K562 (cell line): ENCODE measurements at regions not wholly inside any gene's neighbourhood (a gene's known extent, or its start where the extent isn't known, plus 50 kb on each side); places are given as distances from the start of the nearest gene placed in this dataset.

Experiments
- ATAC-seq: fragments of 200-7000 bp; cut with Tn5 transposase; 3 replicates; pipeline ENCODE4 v1.9.1; 2020; ENCODE audit warnings: moderate library complexity
- BruUV-seq: library from RNA; stranded (reverse); fragments of 400-500 nt; replicated peaks from 2 replicates; lab custom pipeline; 2021; lab: Mats Ljungman, UMichigan
- CTCF ChIA-PET: fragments of 300-600 bp; formaldehyde crosslinking; extraction: SDS; loops from one replicate; lab custom pipeline; 2021; ENCODE audit warnings: low intra/inter-chr PET ratio; lab: Yijun Ruan, JAX
- POLR2A ChIA-PET: fragments of 300-600, 350-650 bp; sonication (Branson Sonifier 250); formaldehyde crosslinking; extraction: SDS; loops from one replicate; lab custom pipeline; 2021; ENCODE audit warnings: antibody characterized with exemption, inconsistent platforms; lab: Yijun Ruan, JAX
- DNase-seq, 4 experiments: peaks; one replicate each; pipeline versions ENCODE4 v3.0.0 to v3.0.0-alpha.2; 2011 to 2018; ENCODE audit warnings: low spot score in 3 of 4, mixed read lengths in 3 of 4; ENCODE audit errors: extremely low read depth in 1 of 4
- FAIRE-seq: peaks from 2 replicates; lab custom pipeline; 2011; peaks lifted over from hg19 to GRCh38; lab: Jason Lieb, UNC
- H2AFZ ChIP-seq: 2 replicates; pipeline ENCODE4 v1.6.0; 2011; ENCODE audit warnings: low read depth, low read length, control low read depth, inconsistent platforms
- H3K27ac ChIP-seq: fragments of 200-600 bp; 3 replicates; pipeline ENCODE4 v1.8.0; 2011; ENCODE audit warnings: low read depth, mild to moderate bottlenecking, control low read depth, inconsistent platforms, low read length, moderate library complexity, mixed read lengths; ENCODE audit errors: extremely low read depth
- H3K27me3 ChIP-seq, 2 experiments: fragments of 300-600 bp in 1 of 2; 2 replicates in 1 of 2; 3 replicates in 1 of 2; pipeline versions ENCODE4 v1.6.0 to v1.8.0; 2011; ENCODE audit warnings: inconsistent platforms in 2 of 2, low read length in 2 of 2, mild to moderate bottlenecking in 1 of 2, mixed read lengths in 1 of 2, moderate library complexity in 1 of 2; ENCODE audit not compliant: control insufficient read depth in 2 of 2, insufficient read depth in 2 of 2
- H3K36me3 ChIP-seq: fragments of 300-600 bp; 3 replicates; pipeline ENCODE4 v1.8.0; 2011; ENCODE audit warnings: mild to moderate bottlenecking, low read length, inconsistent platforms; ENCODE audit not compliant: control insufficient read depth, insufficient read depth
- H3K4me1 ChIP-seq, 2 experiments: fragments of 200-600 bp in 1 of 2; replicated peaks in 1 of 2; 2 replicates in 1 of 2; 3 replicates in 1 of 2; pipeline versions ENCODE4 v1.5.1 to v1.8.0; 2011; ENCODE audit warnings: inconsistent platforms in 2 of 2, low read length in 2 of 2, mild to moderate bottlenecking in 1 of 2, mixed read lengths in 1 of 2, moderate library complexity in 1 of 2; ENCODE audit not compliant: control insufficient read depth in 2 of 2, insufficient read depth in 2 of 2
- H3K4me2 ChIP-seq: 2 replicates; pipeline ENCODE4 v1.6.1; 2011; ENCODE audit warnings: low read length, control low read depth, inconsistent platforms, mixed read lengths; ENCODE audit not compliant: insufficient read depth
- H3K4me3 ChIP-seq: fragments of 200-600 bp; sonication (generic), shearing (Covaris generic); 2 replicates; pipeline ENCODE4 v1.5.1; 2016; ENCODE audit warnings: control low read depth, inconsistent platforms
- H3K79me2 ChIP-seq: fragments of 200-600 bp; 3 replicates; pipeline ENCODE4 v1.8.0; 2011; ENCODE audit warnings: low read length, inconsistent platforms; ENCODE audit not compliant: control insufficient read depth, insufficient read depth
- H3K9ac ChIP-seq, 2 experiments: 2 replicates each; pipeline versions ENCODE4 v1.6.0 to v1.6.1; 2011; ENCODE audit warnings: low read depth in 2 of 2, low read length in 2 of 2, control low read depth in 1 of 2, inconsistent platforms in 1 of 2, mild to moderate bottlenecking in 1 of 2, mixed read lengths in 1 of 2; ENCODE audit not compliant: insufficient read depth in 1 of 2
- H3K9me1 ChIP-seq: one replicate; pipeline ENCODE4 v1.6.0; 2011; ENCODE audit warnings: inconsistent platforms, mild to moderate bottlenecking, low read length, moderate library complexity; ENCODE audit not compliant: control insufficient read depth, insufficient read depth
- H3K9me3 ChIP-seq: replicated peaks from 2 replicates; pipeline ENCODE4 v1.5.1; 2011; ENCODE audit warnings: low read depth, low read length, inconsistent platforms; ENCODE audit not compliant: control insufficient read depth, insufficient read depth
- H4K20me1 ChIP-seq: replicated peaks from 2 replicates; pipeline ENCODE4 v1.6.1; 2011; ENCODE audit warnings: low read length, inconsistent platforms, mixed read lengths; ENCODE audit not compliant: control insufficient read depth, insufficient read depth
- CBX5 ChIP-seq: IDR thresholded peaks from 2 replicates; pipeline ENCODE4 v1.6.1; 2014; ENCODE audit warnings: low read depth, borderline replicate concordance
- KDM5B ChIP-seq: fragments of 200-600 bp; sonication (generic); IDR thresholded peaks from 2 replicates; pipeline ENCODE4 v1.6.1; 2012; ENCODE audit warnings: low read depth, mild to moderate bottlenecking, moderate library complexity, low read length, control low read depth, inconsistent platforms; ENCODE audit not compliant: insufficient replicate concordance
- NR3C1 ChIP-seq: sonication (generic); formaldehyde crosslinking; IDR thresholded peaks from 2 replicates; pipeline ENCODE4 v1.8.1; 2022; ENCODE audit warnings: missing genetic modification reagents
- ZNF3 ChIP-seq: fragments of 250-450 bp; sonication (Bioruptor Pico); IDR thresholded peaks from 2 replicates; pipeline ENCODE4 v1.5.0; 2021; ENCODE audit warnings: mild to moderate bottlenecking, moderate library complexity
- ZNF384 ChIP-seq: IDR thresholded peaks from 2 replicates; pipeline ENCODE4 v1.6.1; 2012; ENCODE audit warnings: low read depth, low read length, improper control_type of control experiment
- ZNF764 ChIP-seq: fragments of 250-450 bp; sonication (Bioruptor Pico); IDR thresholded peaks from 2 replicates; pipeline ENCODE4 v1.4.0; 2020; ENCODE audit warnings: low read depth, mild to moderate bottlenecking, moderate library complexity
- WGBS: fragments of 100-300 bp; shearing (Covaris generic); methylation state at CpG from one replicate; pipeline ENCODE4 v1.1.6; 2016; ENCODE audit warnings: low coverage, mixed read lengths; ENCODE audit not compliant: insufficient coverage; ENCODE audit errors: missing lambda C conversion rate; 5-methylcytosine and 5-hydroxymethylcytosine counted together
- in situ Hi-C: fragments of 300-500 bp; cut with MboI; formaldehyde crosslinking; loops from 4 replicates; pipeline ENCODE4 v1.15.0; 2018; ENCODE audit warnings: inconsistent platforms, mixed read lengths
- intact Hi-C: fragments of 100-400 bp; cut with micrococcal nuclease; formaldehyde crosslinking; loops from 2 replicates; pipeline ENCODE4 v1.14.2; 2022
- TF ChIP-seq, protein P1 (sequence below): sonication (generic); formaldehyde crosslinking; IDR thresholded peaks from 2 replicates; pipeline ENCODE4 v1.8.0; 2023; ENCODE audit warnings: mild to moderate bottlenecking, missing genetic modification reagents
- TF ChIP-seq, protein P2 (sequence below): fragments of 200-800 bp; sonication (Bioruptor generic); IDR thresholded peaks from 2 replicates; pipeline ENCODE4 v1.6.1; 2017; ENCODE audit warnings: missing genetic modification characterization, missing compliant biosample characterization
- TF ChIP-seq, protein P3 (sequence below), 2 experiments: fragments of 250-450 bp in 1 of 2; fragments of 450-650 bp in 1 of 2; sonication (Bioruptor Pico) in 1 of 2; IDR thresholded peaks; 2 replicates each; pipeline versions ENCODE4 v1.6.1 to v1.8.0; 2016 to 2021; ENCODE audit warnings: mild to moderate bottlenecking in 2 of 2, moderate library complexity in 2 of 2, missing compliant biosample characterization in 1 of 2, missing genetic modification characterization in 1 of 2

DNA sequence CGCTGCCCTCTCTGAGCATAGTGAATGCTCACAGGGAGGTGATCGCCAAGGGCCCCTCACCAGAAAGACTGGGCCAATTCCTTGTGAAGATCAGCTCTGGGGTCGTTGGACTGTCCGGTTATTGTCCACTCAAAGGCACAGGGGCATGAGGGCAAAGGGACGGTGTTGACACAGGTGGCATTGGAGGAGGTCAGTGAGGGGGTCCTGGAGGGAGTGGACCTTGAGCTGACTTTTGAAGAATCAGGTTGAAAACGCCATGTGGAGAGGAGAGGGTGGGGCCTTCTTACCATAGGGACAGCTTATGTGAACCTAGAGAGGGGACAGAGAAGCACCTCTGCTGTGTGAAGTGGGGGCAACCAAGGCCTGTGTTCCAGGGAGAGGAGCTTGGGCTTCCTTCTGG is 131.5 kb downstream of the TFCP2L1 start (continued):
- no peak for TF ChIP-seq ZNF3 (CRISPR knock-in tag)
- TF ChIP-seq NR3C1 = no peak
- no peak for TF ChIP-seq ZNF384
- TF ChIP-seq, protein P1, sequence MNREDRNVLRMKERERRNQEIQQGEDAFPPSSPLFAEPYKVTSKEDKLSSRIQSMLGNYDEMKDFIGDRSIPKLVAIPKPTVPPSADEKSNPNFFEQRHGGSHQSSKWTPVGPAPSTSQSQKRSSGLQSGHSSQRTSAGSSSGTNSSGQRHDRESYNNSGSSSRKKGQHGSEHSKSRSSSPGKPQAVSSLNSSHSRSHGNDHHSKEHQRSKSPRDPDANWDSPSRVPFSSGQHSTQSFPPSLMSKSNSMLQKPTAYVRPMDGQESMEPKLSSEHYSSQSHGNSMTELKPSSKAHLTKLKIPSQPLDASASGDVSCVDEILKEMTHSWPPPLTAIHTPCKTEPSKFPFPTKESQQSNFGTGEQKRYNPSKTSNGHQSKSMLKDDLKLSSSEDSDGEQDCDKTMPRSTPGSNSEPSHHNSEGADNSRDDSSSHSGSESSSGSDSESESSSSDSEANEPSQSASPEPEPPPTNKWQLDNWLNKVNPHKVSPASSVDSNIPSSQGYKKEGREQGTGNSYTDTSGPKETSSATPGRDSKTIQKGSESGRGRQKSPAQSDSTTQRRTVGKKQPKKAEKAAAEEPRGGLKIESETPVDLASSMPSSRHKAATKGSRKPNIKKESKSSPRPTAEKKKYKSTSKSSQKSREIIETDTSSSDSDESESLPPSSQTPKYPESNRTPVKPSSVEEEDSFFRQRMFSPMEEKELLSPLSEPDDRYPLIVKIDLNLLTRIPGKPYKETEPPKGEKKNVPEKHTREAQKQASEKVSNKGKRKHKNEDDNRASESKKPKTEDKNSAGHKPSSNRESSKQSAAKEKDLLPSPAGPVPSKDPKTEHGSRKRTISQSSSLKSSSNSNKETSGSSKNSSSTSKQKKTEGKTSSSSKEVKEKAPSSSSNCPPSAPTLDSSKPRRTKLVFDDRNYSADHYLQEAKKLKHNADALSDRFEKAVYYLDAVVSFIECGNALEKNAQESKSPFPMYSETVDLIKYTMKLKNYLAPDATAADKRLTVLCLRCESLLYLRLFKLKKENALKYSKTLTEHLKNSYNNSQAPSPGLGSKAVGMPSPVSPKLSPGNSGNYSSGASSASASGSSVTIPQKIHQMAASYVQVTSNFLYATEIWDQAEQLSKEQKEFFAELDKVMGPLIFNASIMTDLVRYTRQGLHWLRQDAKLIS (CRISPR knock-in tag) = no peak
- no peak for TF ChIP-seq ZNF764 (CRISPR knock-in tag)

DNA sequence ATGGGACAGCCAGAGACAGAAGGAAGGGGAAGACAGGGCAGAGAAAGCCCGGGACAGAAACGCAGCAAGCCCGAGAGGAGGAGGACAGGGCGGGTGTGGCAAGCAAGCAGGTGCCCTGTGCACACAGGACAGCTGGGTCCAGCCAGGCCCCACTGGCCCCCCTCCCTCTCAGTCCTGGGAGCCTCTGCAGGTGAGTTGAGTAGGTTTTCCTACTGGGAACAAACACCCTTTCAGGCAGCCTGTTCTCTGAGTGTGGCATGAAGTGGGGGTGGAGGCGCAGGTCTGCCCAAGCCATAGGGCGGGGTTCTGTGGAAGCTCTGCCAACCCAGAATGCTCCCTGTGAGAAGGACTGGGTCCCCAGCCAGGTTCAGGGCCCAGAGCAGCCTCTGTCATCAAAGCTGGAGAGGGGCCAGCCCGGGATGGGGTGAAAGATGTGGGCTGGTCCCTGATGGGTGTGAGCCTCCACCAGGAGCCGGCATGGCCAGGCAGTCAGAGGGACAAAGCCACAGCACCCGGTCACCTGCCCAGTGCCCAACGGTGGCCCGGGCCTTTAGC is 129.4 kb downstream of the TFCP2L1 start:
- Histone ChIP-seq H4K20me1 (no peaks in the 10 kb centered on the region), H3K9ac (no peak overlapping the region), H3K9me3 (no peaks in the 10 kb centered on the region), H3K27ac (no peak overlapping the region), H3K4me3 (no peak overlapping the region), H3K27me3 (peaks cover 8 to 23% of the 10 kb centered on the region in 2 experiments; a peak in 4 of 5 replicates), H3K4me1 (no peaks in the 10 kb centered on the region), H3K4me2 (no peak overlapping the region), H3K9me1 (no peaks in the 10 kb centered on the region), H2AFZ (no peak overlapping the region), H3K79me2 (no peaks in the 10 kb centered on the region), H3K36me3 (no peaks in the 10 kb centered on the region)
- in situ Hi-C loops = no loop called here
- 0% methylated on average over 9 of the region's 11 CpGs for WGBS
- DNase-seq = no peak
- no peak for FAIRE-seq
- CTCF ChIA-PET = no interaction called here
- TF ChIP-seq KDM5B = no peak
- TF ChIP-seq CBX5 = no peak
- TF ChIP-seq, protein P2, sequence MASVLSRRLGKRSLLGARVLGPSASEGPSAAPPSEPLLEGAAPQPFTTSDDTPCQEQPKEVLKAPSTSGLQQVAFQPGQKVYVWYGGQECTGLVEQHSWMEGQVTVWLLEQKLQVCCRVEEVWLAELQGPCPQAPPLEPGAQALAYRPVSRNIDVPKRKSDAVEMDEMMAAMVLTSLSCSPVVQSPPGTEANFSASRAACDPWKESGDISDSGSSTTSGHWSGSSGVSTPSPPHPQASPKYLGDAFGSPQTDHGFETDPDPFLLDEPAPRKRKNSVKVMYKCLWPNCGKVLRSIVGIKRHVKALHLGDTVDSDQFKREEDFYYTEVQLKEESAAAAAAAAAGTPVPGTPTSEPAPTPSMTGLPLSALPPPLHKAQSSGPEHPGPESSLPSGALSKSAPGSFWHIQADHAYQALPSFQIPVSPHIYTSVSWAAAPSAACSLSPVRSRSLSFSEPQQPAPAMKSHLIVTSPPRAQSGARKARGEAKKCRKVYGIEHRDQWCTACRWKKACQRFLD = no peak
- TF ChIP-seq, protein P3, sequence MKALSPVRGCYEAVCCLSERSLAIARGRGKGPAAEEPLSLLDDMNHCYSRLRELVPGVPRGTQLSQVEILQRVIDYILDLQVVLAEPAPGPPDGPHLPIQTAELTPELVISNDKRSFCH (CRISPR knock-in tag; IDR thresholded peaks at IDR 0.05) = no peak
- TF ChIP-seq, protein P3 (tag; IDR thresholded peaks at IDR 0.05) = no peak
- ATAC-seq = no peak
- POLR2A ChIA-PET = no interaction called here
- no TSS peak for BruUV-seq
- intact Hi-C loops = no loop called here
